ENCODE measurements at regions not wholly inside any gene's neighbourhood (a gene's known extent, or its start where the extent isn't known, plus 50 kb on each side); places are given as distances from the start of the nearest gene placed in this dataset.
A peak's percentile ranks its signal among the peaks of the same experiment; 100 is the strongest.
"Not testable (repeated sequence)": the region's sequence is repeated elsewhere in the genome, so short reads cannot be mapped to it uniquely, and the experiment has no call there.

- DNase-seq = no peak
These were observed 123.4 kb upstream of the IFNE start for GRCh38 chr9:21605489-21605931.

DNA sequence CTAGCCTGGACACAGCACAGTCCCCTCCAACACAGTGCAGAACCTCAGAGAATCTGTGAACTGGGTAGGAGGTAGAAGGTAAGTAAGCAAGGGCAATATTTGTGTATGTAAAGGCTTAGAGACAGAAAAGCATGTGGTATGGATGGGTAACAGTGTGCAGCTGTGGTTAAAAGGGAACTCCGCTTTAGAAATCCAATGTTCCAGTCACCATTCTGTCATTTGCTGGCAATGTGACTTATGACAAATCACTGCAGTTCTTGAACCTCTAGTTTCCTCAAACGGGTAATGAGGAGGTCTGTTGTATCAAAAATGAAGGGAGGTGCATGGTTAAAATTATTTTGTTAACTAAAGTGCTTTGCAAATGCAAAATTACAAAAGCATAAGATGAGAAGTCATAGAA, 125.5 kb upstream of the IFNE start:
- no peak for DNase-seq

GRCh38 chr9:21608200-21608599, 126.1 kb upstream of the IFNE start:
- no peak for DNase-seq

- no peak for DNase-seq
These were observed 127.4 kb upstream of the IFNE start for GRCh38 chr9:21609506-21609905.

DNA sequence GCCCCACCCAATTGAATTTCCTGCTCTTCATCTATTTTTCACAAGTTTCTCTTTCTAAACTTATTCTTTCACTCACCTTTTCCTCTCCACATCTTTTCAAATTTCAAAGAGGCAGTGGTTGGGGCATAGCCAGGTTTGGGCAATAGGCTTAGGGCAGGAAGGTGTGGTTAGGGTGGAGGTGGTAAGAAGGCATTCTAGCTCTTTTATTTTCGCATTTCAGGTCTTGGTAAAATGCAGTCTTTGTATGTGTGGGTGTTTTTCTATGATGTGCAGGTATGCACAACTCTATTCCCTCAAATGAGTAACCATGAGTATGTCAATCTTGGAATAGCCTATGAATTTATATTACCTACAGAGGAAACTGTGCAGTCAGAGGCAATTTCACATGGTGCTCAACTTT, 129.8 kb upstream of the IFNE start:
- no peak for DNase-seq

- DNase-seq = no peak
These were observed 132.9 kb upstream of the IFNE start for GRCh38 chr9:21615018-21615417.

GRCh38 chr9:21615446-21615845, 133.3 kb upstream of the IFNE start:
- no peak for DNase-seq

DNA sequence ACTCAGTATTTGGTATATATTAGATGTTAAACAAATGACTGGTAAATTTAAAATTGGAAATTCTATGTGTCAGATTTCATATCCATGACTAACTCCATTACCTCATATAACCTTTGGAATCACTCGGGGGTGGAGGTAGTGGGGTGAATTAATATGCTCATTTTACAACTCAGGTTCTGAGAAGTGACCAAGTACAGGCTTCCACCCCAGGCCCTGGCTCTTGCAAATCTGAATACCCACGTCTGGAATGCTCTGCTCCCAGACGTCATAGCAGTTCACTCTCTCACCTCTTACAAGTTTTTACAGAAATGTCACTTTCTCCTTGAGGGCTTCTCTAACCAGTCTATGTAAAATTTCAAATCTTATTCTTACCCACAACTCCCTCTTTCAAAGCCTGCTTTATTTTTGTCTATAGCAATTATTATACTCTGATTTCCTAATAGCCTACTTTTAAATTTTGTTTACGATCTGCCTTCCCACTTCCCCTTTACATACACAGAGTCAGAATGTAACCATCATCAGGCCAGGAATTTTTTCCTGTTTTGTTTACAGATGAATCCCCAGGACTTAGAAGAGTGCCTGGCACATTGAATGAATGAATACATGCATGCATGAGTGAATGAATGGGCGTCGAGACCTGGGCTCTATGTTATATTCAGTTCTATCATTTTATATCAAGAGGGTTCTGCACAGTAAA, 134.1 kb upstream of the IFNE start:
- DNase-seq = peak; percentile 86

GRCh38 chr9:21624675-21625644, 142.8 kb upstream of the IFNE start:
- no peak for DNase-seq

GRCh38 chr9:21626493-21626892, 144.4 kb upstream of the IFNE start:
- DNase-seq = no peak

- not testable (repeated sequence) for DNase-seq
These were observed 146.8 kb upstream of the IFNE start for GRCh38 chr9:21628954-21629353.

GRCh38 chr9:21634951-21635350, 152.8 kb upstream of the IFNE start:
- DNase-seq = no peak

DNA sequence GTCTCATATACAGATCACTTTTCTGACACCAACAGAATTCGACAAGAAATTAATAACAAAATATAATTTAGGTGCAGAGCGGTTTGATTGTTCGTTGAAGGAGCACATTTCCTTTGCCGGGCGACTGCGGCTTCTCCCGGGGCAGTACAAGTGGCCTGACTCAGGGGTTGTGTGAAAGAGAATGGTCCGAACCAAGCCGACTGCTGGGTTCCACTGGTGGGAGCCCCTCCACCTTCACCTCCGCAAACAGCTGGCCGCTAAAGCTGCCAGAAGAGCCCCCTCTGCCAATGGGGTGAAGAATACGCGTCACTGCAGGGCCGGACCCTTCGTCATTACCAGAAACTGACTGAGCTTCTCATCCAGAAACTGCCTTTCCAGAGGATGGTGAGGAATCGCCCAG, 156.0 kb upstream of the IFNE start:
- no peak for DNase-seq

GRCh38 chr9:21653091-21653490, 149.3 kb upstream of the MTAP start:
- no peak for DNase-seq

- DNase-seq = no peak
These were observed 148.8 kb upstream of the MTAP start for GRCh38 chr9:21653589-21653988.

DNA sequence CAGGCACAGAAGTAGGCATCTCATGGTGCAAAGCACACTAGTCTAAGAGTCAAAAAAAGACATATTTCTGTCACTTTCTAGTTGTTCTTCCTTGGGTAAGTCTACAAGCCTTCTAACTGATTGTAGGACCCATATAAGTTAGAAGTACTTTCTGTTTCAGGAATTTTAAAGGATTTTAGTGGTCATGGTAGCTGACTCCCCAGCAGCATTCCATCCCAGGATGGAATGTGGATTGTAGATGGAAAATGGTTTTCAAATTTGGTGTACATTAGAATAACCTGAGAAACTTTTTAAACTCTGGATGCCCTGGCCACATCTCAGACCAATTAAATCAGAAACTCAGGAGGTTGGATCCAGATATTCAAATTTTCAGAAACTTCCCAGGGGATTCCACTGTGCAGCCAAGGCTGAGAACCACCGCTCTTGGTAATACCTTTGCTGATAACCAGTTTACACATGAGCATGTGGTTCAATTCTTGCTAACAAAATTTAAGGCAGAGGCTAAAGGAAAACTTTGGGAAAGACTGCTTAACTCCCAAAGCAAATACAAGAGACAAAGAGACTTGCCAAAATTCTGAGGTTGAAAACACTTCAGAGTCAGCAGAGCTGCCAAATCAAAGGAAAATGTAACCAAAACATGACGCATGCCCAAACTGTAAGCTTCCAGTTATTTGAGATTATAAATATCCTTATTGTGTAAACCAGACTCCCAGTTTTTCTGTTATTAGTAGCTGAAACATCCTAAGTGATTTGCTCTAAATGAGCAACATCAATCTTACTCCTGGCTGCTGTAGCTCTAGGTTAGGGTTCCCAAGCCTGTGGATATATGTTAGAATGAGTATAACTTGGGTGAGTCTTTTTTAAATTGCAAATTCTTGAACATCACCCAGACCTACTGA, 145.4 kb upstream of the MTAP start:
- no peak for DNase-seq

- DNase-seq = no peak
These were observed 144.3 kb upstream of the MTAP start for GRCh38 chr9:21657966-21658667.

DNA sequence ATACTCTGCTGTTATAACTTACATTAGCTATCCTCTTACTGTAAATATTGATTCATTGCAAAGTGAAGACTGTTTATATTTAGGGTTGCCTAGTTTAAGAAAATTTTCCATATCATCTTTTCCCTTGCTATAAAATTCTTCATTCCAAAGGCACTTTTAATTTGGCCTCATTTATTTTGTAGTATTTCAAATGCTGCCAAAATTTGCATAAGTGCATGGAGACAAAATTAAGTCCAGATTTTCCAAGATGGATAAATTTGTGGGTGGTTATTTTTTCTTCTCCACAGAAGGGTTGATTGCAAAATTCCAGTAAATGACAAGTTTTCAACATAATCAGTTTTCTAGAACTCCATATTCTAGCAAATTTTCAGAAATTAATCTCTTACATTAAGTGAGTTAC, 141.5 kb upstream of the MTAP start:
- no peak for DNase-seq

- no peak for DNase-seq
These were observed 140.8 kb upstream of the MTAP start for GRCh38 chr9:21661626-21662025.

DNA sequence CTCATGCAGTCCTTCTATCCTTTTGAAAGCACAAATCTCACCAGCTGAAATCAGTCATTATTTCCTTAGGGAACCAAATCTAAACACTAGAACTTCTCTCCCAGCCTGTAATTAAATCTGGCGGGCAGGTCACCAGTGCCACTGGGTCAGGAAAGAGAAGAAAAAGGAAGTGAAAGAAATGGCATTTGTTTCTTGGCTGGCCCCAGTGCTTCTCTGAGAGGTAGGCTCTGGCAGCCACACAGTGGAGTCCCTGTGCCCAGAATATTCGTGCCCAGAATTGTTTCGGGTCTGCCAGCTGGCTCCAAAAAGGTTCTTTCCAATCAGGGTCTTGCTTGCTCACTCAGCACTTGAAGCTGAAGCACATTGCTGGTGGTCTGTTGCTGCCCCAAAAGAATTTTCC, 133.9 kb upstream of the MTAP start:
- DNase-seq = no peak

- no peak for DNase-seq
These were observed 132.7 kb upstream of the MTAP start for GRCh38 chr9:21669701-21670100.

DNA sequence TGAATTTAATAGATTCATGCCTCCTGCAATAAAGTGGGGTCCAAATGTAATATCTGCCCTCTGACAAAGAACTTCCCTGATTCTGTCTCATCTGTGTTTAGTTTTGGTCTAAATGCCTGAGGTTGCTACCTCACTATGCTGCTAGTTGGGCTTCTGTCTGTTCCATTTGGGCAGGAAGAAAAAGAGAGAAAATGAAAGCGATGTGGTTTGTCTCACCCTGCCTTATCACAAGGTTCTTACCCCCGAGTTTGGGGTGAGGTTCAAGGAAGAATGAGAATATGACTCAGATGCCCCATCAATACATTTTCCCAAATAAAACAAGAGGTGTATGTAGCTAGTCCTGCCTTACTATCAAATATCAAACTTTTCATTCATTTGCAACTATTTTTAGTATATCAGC, 132.1 kb upstream of the MTAP start:
- DNase-seq = no peak
